ENCODE measurements at regions not wholly inside any gene's neighbourhood (a gene's known extent, or its start where the extent isn't known, plus 50 kb on each side); places are given as distances from the start of the nearest gene placed in this dataset.

- H3K27me3 Mint-ChIP-seq (ENCODE audit: insufficient read depth, unreplicated experiment): no peaks in the 10 kb centered on the region
- CTCF ChIA-PET: no interaction called here
These were observed 888.4 kb downstream of the TSN start for GRCh38 chr2:122643725-122644329.

GRCh38 chr2:122651236-122651635 is 895.8 kb downstream of the TSN start:
- Histone ChIP-seq H3K9me3 (no peaks in the 10 kb centered on the region), H3K4me3 (ENCODE audit: low read depth, low read length) (no peak overlapping the region), H3K27me3 (replicated peaks; ENCODE audit: control insufficient read depth, insufficient read depth, low read length) (no peaks in the 10 kb centered on the region), H3K36me3 (ENCODE audit: control insufficient read depth, insufficient read depth, low read length) (no peaks in the 10 kb centered on the region), H3K4me1 (no peaks in the 10 kb centered on the region)
- no peak for TF ChIP-seq CTCF (IDR thresholded peaks at IDR 0.05; ENCODE audit: insufficient read depth in 1 of 2, low read depth in 1 of 2, low read length in 1 of 2, severe bottlenecking in 1 of 2, unreplicated experiment in 1 of 2)
- no peaks in the 10 kb centered on the region for H3K4me1 Mint-ChIP-seq (ENCODE audit: low read depth, unreplicated experiment)
- H3K9me3 Mint-ChIP-seq (ENCODE audit: unreplicated experiment): no peaks in the 10 kb centered on the region
- H3K27me3 Mint-ChIP-seq (ENCODE audit: insufficient read depth, unreplicated experiment): no peaks in the 10 kb centered on the region
- no peak overlapping the region for H3K4me3 Mint-ChIP-seq (ENCODE audit: unreplicated experiment)
- no peak overlapping the region for H3K27ac Mint-ChIP-seq (ENCODE audit: unreplicated experiment)
- ChIA-PET CTCF (no interaction called here), POLR2A (no interaction called here)
- H3K36me3 Mint-ChIP-seq (ENCODE audit: insufficient read depth, unreplicated experiment): no peaks in the 10 kb centered on the region
- no peak for DNase-seq
- intact Hi-C loops (cut with micrococcal nuclease; ENCODE audit: unreplicated experiment): no loop called here
- BruUV-seq (replicated peaks): no TSS peak

More at GRCh38 chr2:122643725-122644329, 888.4 kb downstream of the TSN start:
- Mint-ChIP-seq H3K4me3 (ENCODE audit: unreplicated experiment) (no peak overlapping the region), H3K9me3 (ENCODE audit: unreplicated experiment) (no peaks in the 10 kb centered on the region), H3K4me1 (ENCODE audit: low read depth, unreplicated experiment) (no peaks in the 10 kb centered on the region), H3K36me3 (ENCODE audit: insufficient read depth, unreplicated experiment) (no peaks in the 10 kb centered on the region), H3K27ac (ENCODE audit: unreplicated experiment) (no peak overlapping the region)
- no peaks in the 10 kb centered on the region for H3K27me3 ChIP-seq (replicated peaks; ENCODE audit: control insufficient read depth, insufficient read depth, low read length)
- POLR2A ChIA-PET: no interaction called here
- no peaks in the 10 kb centered on the region for H3K4me1 ChIP-seq
- H3K36me3 ChIP-seq (ENCODE audit: control insufficient read depth, insufficient read depth, low read length): no peaks in the 10 kb centered on the region
- DNase-seq: no peak
- intact Hi-C loops (cut with micrococcal nuclease; ENCODE audit: unreplicated experiment): no loop called here
- no peaks in the 10 kb centered on the region for H3K9me3 ChIP-seq
- no TSS peak for BruUV-seq (replicated peaks)
- no peak for TF ChIP-seq CTCF (IDR thresholded peaks at IDR 0.05; ENCODE audit: insufficient read depth in 1 of 2, low read depth in 1 of 2, low read length in 1 of 2, severe bottlenecking in 1 of 2, unreplicated experiment in 1 of 2)
- no peak overlapping the region for H3K4me3 ChIP-seq (ENCODE audit: low read depth, low read length)

GRCh38 chr2:122651780-122652179 is 896.3 kb downstream of the TSN start:
- CTCF ChIA-PET: no interaction called here
- intact Hi-C loops (cut with micrococcal nuclease; ENCODE audit: unreplicated experiment): no loop called here
- no peak for DNase-seq
- no TSS peak for BruUV-seq (replicated peaks)
- Mint-ChIP-seq H3K4me1 (ENCODE audit: low read depth, unreplicated experiment) (no peaks in the 10 kb centered on the region), H3K36me3 (ENCODE audit: insufficient read depth, unreplicated experiment) (no peaks in the 10 kb centered on the region), H3K27ac (ENCODE audit: unreplicated experiment) (no peak overlapping the region), H3K9me3 (ENCODE audit: unreplicated experiment) (no peaks in the 10 kb centered on the region), H3K4me3 (ENCODE audit: unreplicated experiment) (no peak overlapping the region), H3K27me3 (ENCODE audit: insufficient read depth, unreplicated experiment) (peaks cover 2% of the 10 kb centered on the region)
- no peak for TF ChIP-seq CTCF (IDR thresholded peaks at IDR 0.05; ENCODE audit: insufficient read depth in 1 of 2, low read depth in 1 of 2, low read length in 1 of 2, severe bottlenecking in 1 of 2, unreplicated experiment in 1 of 2)
- POLR2A ChIA-PET: no interaction called here
- Histone ChIP-seq H3K36me3 (ENCODE audit: control insufficient read depth, insufficient read depth, low read length) (no peaks in the 10 kb centered on the region), H3K4me1 (no peaks in the 10 kb centered on the region), H3K27me3 (replicated peaks; ENCODE audit: control insufficient read depth, insufficient read depth, low read length) (no peaks in the 10 kb centered on the region), H3K4me3 (ENCODE audit: low read depth, low read length) (no peak overlapping the region), H3K9me3 (no peaks in the 10 kb centered on the region)
